K562 (cell line): ENCODE measurements at regions not wholly inside any gene's neighbourhood (a gene's known extent, or its start where the extent isn't known, plus 50 kb on each side); places are given as distances from the start of the nearest gene placed in this dataset.

Experiments used
- ATAC-seq: fragments of 200-7000 bp; cut with Tn5 transposase; 3 replicates; pipeline ENCODE4 v1.9.1; 2020; ENCODE audit warnings: moderate library complexity
- BruUV-seq: library from RNA; stranded (reverse); fragments of 400-500 nt; replicated peaks from 2 replicates; lab custom pipeline; 2021; lab: Mats Ljungman, UMichigan
- CTCF ChIA-PET: fragments of 300-600 bp; formaldehyde crosslinking; extraction: SDS; loops from one replicate; lab custom pipeline; 2021; ENCODE audit warnings: low intra/inter-chr PET ratio; lab: Yijun Ruan, JAX
- POLR2A ChIA-PET: fragments of 300-600, 350-650 bp; sonication (Branson Sonifier 250); formaldehyde crosslinking; extraction: SDS; loops from one replicate; lab custom pipeline; 2021; ENCODE audit warnings: antibody characterized with exemption, inconsistent platforms; lab: Yijun Ruan, JAX
- DNase-seq, 4 experiments: peaks; one replicate each; pipeline versions ENCODE4 v3.0.0 to v3.0.0-alpha.2; 2011 to 2018; ENCODE audit warnings: low spot score in 3 of 4, mixed read lengths in 3 of 4; ENCODE audit errors: extremely low read depth in 1 of 4
- FAIRE-seq: peaks from 2 replicates; lab custom pipeline; 2011; peaks lifted over from hg19 to GRCh38; lab: Jason Lieb, UNC
- H2AFZ ChIP-seq: 2 replicates; pipeline ENCODE4 v1.6.0; 2011; ENCODE audit warnings: low read depth, low read length, control low read depth, inconsistent platforms
- H3K27ac ChIP-seq: fragments of 200-600 bp; 3 replicates; pipeline ENCODE4 v1.8.0; 2011; ENCODE audit warnings: low read depth, mild to moderate bottlenecking, control low read depth, inconsistent platforms, low read length, moderate library complexity, mixed read lengths; ENCODE audit errors: extremely low read depth
- H3K27me3 ChIP-seq, 2 experiments: fragments of 300-600 bp in 1 of 2; 2 replicates in 1 of 2; 3 replicates in 1 of 2; pipeline versions ENCODE4 v1.6.0 to v1.8.0; 2011; ENCODE audit warnings: inconsistent platforms in 2 of 2, low read length in 2 of 2, mild to moderate bottlenecking in 1 of 2, mixed read lengths in 1 of 2, moderate library complexity in 1 of 2; ENCODE audit not compliant: control insufficient read depth in 2 of 2, insufficient read depth in 2 of 2
- H3K36me3 ChIP-seq: fragments of 300-600 bp; 3 replicates; pipeline ENCODE4 v1.8.0; 2011; ENCODE audit warnings: mild to moderate bottlenecking, low read length, inconsistent platforms; ENCODE audit not compliant: control insufficient read depth, insufficient read depth
- H3K4me1 ChIP-seq, 2 experiments: fragments of 200-600 bp in 1 of 2; replicated peaks in 1 of 2; 2 replicates in 1 of 2; 3 replicates in 1 of 2; pipeline versions ENCODE4 v1.5.1 to v1.8.0; 2011; ENCODE audit warnings: inconsistent platforms in 2 of 2, low read length in 2 of 2, mild to moderate bottlenecking in 1 of 2, mixed read lengths in 1 of 2, moderate library complexity in 1 of 2; ENCODE audit not compliant: control insufficient read depth in 2 of 2, insufficient read depth in 2 of 2
- H3K4me2 ChIP-seq: 2 replicates; pipeline ENCODE4 v1.6.1; 2011; ENCODE audit warnings: low read length, control low read depth, inconsistent platforms, mixed read lengths; ENCODE audit not compliant: insufficient read depth
- H3K4me3 ChIP-seq: fragments of 200-600 bp; sonication (generic), shearing (Covaris generic); 2 replicates; pipeline ENCODE4 v1.5.1; 2016; ENCODE audit warnings: control low read depth, inconsistent platforms
- H3K79me2 ChIP-seq: fragments of 200-600 bp; 3 replicates; pipeline ENCODE4 v1.8.0; 2011; ENCODE audit warnings: low read length, inconsistent platforms; ENCODE audit not compliant: control insufficient read depth, insufficient read depth
- H3K9ac ChIP-seq, 2 experiments: 2 replicates each; pipeline versions ENCODE4 v1.6.0 to v1.6.1; 2011; ENCODE audit warnings: low read depth in 2 of 2, low read length in 2 of 2, control low read depth in 1 of 2, inconsistent platforms in 1 of 2, mild to moderate bottlenecking in 1 of 2, mixed read lengths in 1 of 2; ENCODE audit not compliant: insufficient read depth in 1 of 2
- H3K9me1 ChIP-seq: one replicate; pipeline ENCODE4 v1.6.0; 2011; ENCODE audit warnings: inconsistent platforms, mild to moderate bottlenecking, low read length, moderate library complexity; ENCODE audit not compliant: control insufficient read depth, insufficient read depth
- H3K9me3 ChIP-seq: replicated peaks from 2 replicates; pipeline ENCODE4 v1.5.1; 2011; ENCODE audit warnings: low read depth, low read length, inconsistent platforms; ENCODE audit not compliant: control insufficient read depth, insufficient read depth
- H4K20me1 ChIP-seq: replicated peaks from 2 replicates; pipeline ENCODE4 v1.6.1; 2011; ENCODE audit warnings: low read length, inconsistent platforms, mixed read lengths; ENCODE audit not compliant: control insufficient read depth, insufficient read depth
- CTCF ChIP-seq, 3 experiments: IDR thresholded peaks in 2 of 3; conservative IDR thresholded peaks in 1 of 3; 2 replicates each; pipeline ENCODE4 v1.5.1; 2011 to 2012; ENCODE audit warnings: low read length in 3 of 3, mild to moderate bottlenecking in 3 of 3, control low read depth in 2 of 3, improper control_type of control experiment in 1 of 3, inconsistent platforms in 1 of 3, low read depth in 1 of 3, mixed read lengths in 1 of 3, moderate library complexity in 1 of 3; ENCODE audit not compliant: insufficient read depth in 2 of 3
- ERF ChIP-seq: fragments of 450-650 bp; formaldehyde crosslinking; IDR thresholded peaks from 2 replicates; pipeline ENCODE4 v1.4.0; 2020; ENCODE audit warnings: mild to moderate bottlenecking, mixed read lengths
- FOS ChIP-seq: IDR thresholded peaks from 3 replicates; pipeline ENCODE4 v1.6.1; 2011; ENCODE audit not compliant: insufficient read length; ENCODE audit errors: extremely low read depth
- FOXA1 ChIP-seq: fragments of 450-650 bp; IDR thresholded peaks from 2 replicates; pipeline ENCODE4 v1.6.1; 2016; ENCODE audit warnings: mild to moderate bottlenecking, borderline replicate concordance
- HNRNPUL1 ChIP-seq: fragments of 200-400 bp; formaldehyde crosslinking; IDR thresholded peaks from 2 replicates; pipeline ENCODE4 v1.6.1; 2017; ENCODE audit warnings: low read length
- NFXL1 ChIP-seq: fragments of 450-650 bp; formaldehyde crosslinking; IDR thresholded peaks from 2 replicates; pipeline ENCODE4 v1.4.0; 2021; ENCODE audit warnings: mild to moderate bottlenecking
- NRF1 ChIP-seq, 2 experiments: fragments of 450-650 bp; IDR thresholded peaks in 1 of 2; conservative IDR thresholded peaks in 1 of 2; 2 replicates each; pipeline ENCODE4 v1.6.1; 2014; ENCODE audit warnings: mild to moderate bottlenecking in 2 of 2
- ZBTB43 ChIP-seq: sonication (generic); formaldehyde crosslinking; IDR thresholded peaks from 2 replicates; pipeline ENCODE4 v1.8.0; 2023; ENCODE audit warnings: mild to moderate bottlenecking, missing genetic modification reagents
- ZNF175 ChIP-seq: fragments of 200-800 bp; sonication (Bioruptor generic); IDR thresholded peaks from 2 replicates; pipeline ENCODE4 v1.6.1; 2016; ENCODE audit warnings: low read depth, mild to moderate bottlenecking, missing genetic modification characterization, missing compliant biosample characterization
- ZNF23 ChIP-seq: fragments of 250-450 bp; sonication (Bioruptor Pico); IDR thresholded peaks from 2 replicates; pipeline ENCODE4 v1.4.0; 2020; ENCODE audit warnings: mild to moderate bottlenecking
- ZNF347 ChIP-seq: fragments of 450-650 bp; formaldehyde crosslinking; IDR thresholded peaks from 2 replicates; pipeline ENCODE4 v1.4.0; 2020; ENCODE audit warnings: low read depth, mild to moderate bottlenecking, moderate library complexity
- ZNF639 ChIP-seq, 2 experiments: fragments of 200-800 bp in 1 of 2; sonication (Bioruptor generic) in 1 of 2; sonication (generic) in 1 of 2; formaldehyde crosslinking in 1 of 2; IDR thresholded peaks in 1 of 2; conservative IDR thresholded peaks in 1 of 2; 2 replicates each; pipeline versions ENCODE4 v1.5.0 to v1.6.1; 2016 to 2020; ENCODE audit warnings: missing compliant biosample characterization in 1 of 2, missing genetic modification characterization in 1 of 2, missing genetic modification reagents in 1 of 2
- WGBS: fragments of 100-300 bp; shearing (Covaris generic); methylation state at CpG from one replicate; pipeline ENCODE4 v1.1.6; 2016; ENCODE audit warnings: low coverage, mixed read lengths; ENCODE audit not compliant: insufficient coverage; ENCODE audit errors: missing lambda C conversion rate; 5-methylcytosine and 5-hydroxymethylcytosine counted together
- in situ Hi-C: fragments of 300-500 bp; cut with MboI; formaldehyde crosslinking; loops from 4 replicates; pipeline ENCODE4 v1.15.0; 2018; ENCODE audit warnings: inconsistent platforms, mixed read lengths
- intact Hi-C: fragments of 100-400 bp; cut with micrococcal nuclease; formaldehyde crosslinking; loops from 2 replicates; pipeline ENCODE4 v1.14.2; 2022

GRCh38 chr1:94596260-94596659, 54.7 kb upstream of the F3 start:
- POLR2A ChIA-PET = interaction anchor here (0.6 kb wide), 1 partner anchor 20 kb away, joined by 4 read pairs; no protein-coding TSS in a partner anchor
- Histone ChIP-seq H2AFZ (no peak overlapping the region), H3K36me3 (no peaks in the 10 kb centered on the region), H3K9me3 (no peaks in the 10 kb centered on the region), H3K9me1 (no peaks in the 10 kb centered on the region), H4K20me1 (no peaks in the 10 kb centered on the region), H3K4me3 (no peak overlapping the region), H3K27me3 (peaks cover 12 to 31% of the 10 kb centered on the region in 2 experiments; a peak in 4 of 5 replicates), H3K9ac (no peak overlapping the region), H3K4me2 (no peak overlapping the region), H3K4me1 (no peaks in the 10 kb centered on the region), H3K27ac (no peak overlapping the region), H3K79me2 (no peaks in the 10 kb centered on the region)
- WGBS = 0% methylated on average over 3 of the region's 3 CpGs
- no peak for DNase-seq
- peak; percentile 22; the same call in 1 of the 3 replicates for ATAC-seq
- intact Hi-C loops (no loop called here), in situ Hi-C loops (no loop called here)
- TF ChIP-seq ERF = no peak
- TF ChIP-seq CTCF (IDR thresholded peaks at IDR 0.05 in 2 of 3, conservative IDR thresholded peaks at IDR 0.05 in 1 of 3; ENCODE audit: insufficient read depth in 2 of 3, low read depth in 1 of 3, low read length in 3 of 3) = peak in 1 of 3 experiments; percentile 23; a peak in 1 of 6 replicates
- FAIRE-seq = no peak
- CTCF ChIA-PET = no interaction called here
- BruUV-seq = no TSS peak

GRCh38 chr1:94595658-94596057, 54.1 kb upstream of the F3 start:
- Histone ChIP-seq H3K9me1 (no peaks in the 10 kb centered on the region), H3K27ac (no peak overlapping the region), H3K4me3 (no peak overlapping the region), H3K27me3 (peaks cover 12 to 31% of the 10 kb centered on the region in 2 experiments; a peak in 4 of 5 replicates), H2AFZ (no peak overlapping the region), H3K9ac (no peak overlapping the region), H4K20me1 (no peaks in the 10 kb centered on the region), H3K4me2 (no peak overlapping the region), H3K79me2 (no peaks in the 10 kb centered on the region), H3K4me1 (no peaks in the 10 kb centered on the region), H3K9me3 (no peaks in the 10 kb centered on the region), H3K36me3 (no peaks in the 10 kb centered on the region)
- POLR2A ChIA-PET = no interaction called here
- intact Hi-C loops = no loop called here
- BruUV-seq = no TSS peak
- no peak for DNase-seq
- CTCF ChIA-PET = no interaction called here
- no peak for FAIRE-seq
- WGBS = 0% methylated on average over 5 of the region's 5 CpGs
- ATAC-seq = no peak
- in situ Hi-C loops = no loop called here
- TF ChIP-seq ZBTB43 (CRISPR knock-in tag) = no peak
- no peak for TF ChIP-seq ZNF347 (CRISPR knock-in tag)
- no peak for TF ChIP-seq FOS
- no peak for TF ChIP-seq NFXL1 (CRISPR knock-in tag)
- TF ChIP-seq ZNF175 (CRISPR knock-in tag) = no peak
- no peak for TF ChIP-seq FOXA1
- TF ChIP-seq ZNF23 (CRISPR knock-in tag) = no peak
- TF ChIP-seq ZNF639 (CRISPR knock-in tag; conservative IDR thresholded peaks at IDR 0.05 in 1 of 2, IDR thresholded peaks at IDR 0.05 in 1 of 2) = no peak
- TF ChIP-seq HNRNPUL1 = no peak
- no peak for TF ChIP-seq NRF1 (conservative IDR thresholded peaks at IDR 0.05 in 1 of 2, IDR thresholded peaks at IDR 0.05 in 1 of 2)
